GM21576 (cell line): ENCODE measurements at regions not wholly inside any gene's neighbourhood (a gene's known extent, or its start where the extent isn't known, plus 50 kb on each side); places are given as distances from the start of the nearest gene placed in this dataset.

Experiments
- ATAC-seq: cut with Tn5 transposase; IDR thresholded peaks from one replicate; pipeline ENCODE4 v1.9.1; 2021; ENCODE audit warnings: mild to moderate bottlenecking, moderate library complexity; ENCODE audit not compliant: unreplicated experiment

DNA sequence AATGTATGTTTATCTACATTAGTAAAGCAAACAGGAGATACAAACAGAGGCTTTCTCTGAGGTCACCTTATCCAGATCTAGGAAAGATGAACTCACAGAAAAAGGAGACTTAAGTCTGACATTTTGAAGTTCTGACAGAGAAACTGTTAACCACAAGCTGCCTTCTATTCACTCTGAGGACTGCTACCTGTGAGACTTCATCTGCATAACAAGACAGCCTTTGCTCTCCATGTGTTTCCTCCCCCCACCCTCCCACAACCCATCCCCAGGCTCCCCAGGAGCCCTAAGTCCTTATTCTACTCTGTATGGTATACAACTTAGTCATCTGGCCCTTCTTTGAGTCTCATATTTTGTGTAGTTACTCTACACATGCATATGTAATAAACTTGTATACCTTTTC lies 699.0 kb downstream of the FGF9 start:
- ATAC-seq = no peak

DNA sequence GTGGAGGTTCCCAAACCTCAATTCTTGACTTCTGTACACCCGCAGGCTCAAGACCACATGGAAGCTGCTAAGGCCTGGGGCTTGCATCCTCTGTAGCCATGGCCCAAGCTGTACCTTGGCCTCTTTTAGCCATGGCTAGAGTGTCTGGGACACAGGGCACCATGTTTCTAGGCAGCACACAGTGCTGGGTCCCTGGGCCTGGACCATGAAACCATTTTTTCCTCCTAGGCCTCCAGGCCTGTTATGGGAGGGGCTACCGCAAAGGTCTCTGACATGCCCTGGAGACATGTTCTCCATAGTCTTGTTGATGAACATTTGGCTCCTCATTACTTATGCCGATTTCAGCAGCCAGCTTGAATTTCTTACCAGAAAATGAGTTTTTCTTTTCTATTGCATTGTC lies 701.4 kb downstream of the FGF9 start:
- ATAC-seq = no peak

- no peak for ATAC-seq
These were observed 704.3 kb downstream of the FGF9 start for GRCh38 chr13:22375151-22375550.

GRCh38 chr13:22387899-22388298 lies 717.0 kb downstream of the FGF9 start:
- no peak for ATAC-seq

GRCh38 chr13:22399801-22400420 lies 729.0 kb downstream of the FGF9 start:
- no peak for ATAC-seq

DNA sequence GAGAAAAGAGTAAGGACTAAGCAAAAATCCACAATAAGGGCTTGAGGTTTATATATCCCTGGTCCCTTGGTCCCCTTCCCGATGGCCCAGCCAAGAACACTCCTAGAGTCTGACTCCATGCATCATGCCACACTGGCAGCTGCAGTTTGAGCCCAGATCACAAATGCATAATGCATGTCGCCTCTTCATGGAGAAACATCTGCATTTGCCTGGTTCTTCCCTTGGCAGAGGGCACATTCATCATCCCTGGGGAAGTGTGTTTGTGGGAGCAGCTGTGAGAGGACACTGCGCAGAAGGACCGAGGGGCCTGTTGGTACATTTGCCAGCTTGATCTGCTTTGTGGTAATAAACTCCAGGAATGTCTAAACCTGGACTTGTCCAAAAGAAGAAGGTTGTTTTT lies 731.8 kb downstream of the FGF9 start:
- ATAC-seq = no peak

DNA sequence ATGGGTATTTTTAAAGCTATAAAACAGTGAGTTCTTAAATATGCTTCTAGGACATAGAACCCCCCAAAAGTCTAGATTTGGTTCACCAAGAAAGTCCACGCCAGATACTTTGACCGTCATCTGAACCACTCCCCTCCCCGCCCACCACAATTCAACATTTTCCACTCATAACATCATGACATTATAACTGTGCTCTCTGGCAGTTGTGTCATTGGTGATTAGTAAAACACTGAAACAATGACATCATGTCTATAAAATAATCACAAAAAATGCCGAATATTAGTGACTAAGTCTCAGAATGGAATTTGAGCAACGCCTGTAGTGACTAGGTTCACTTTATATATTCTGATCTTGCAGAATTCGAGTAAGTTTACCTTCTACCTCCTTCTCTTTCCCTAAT lies 732.3 kb downstream of the FGF9 start:
- no peak for ATAC-seq

GRCh38 chr13:22405891-22406290 lies 735.0 kb downstream of the FGF9 start:
- no peak for ATAC-seq

- ATAC-seq = no peak
These were observed 741.6 kb downstream of the FGF9 start for GRCh38 chr13:22412452-22412851.

- ATAC-seq = no peak
These were observed 751.1 kb downstream of the FGF9 start for GRCh38 chr13:22422023-22422422.

DNA sequence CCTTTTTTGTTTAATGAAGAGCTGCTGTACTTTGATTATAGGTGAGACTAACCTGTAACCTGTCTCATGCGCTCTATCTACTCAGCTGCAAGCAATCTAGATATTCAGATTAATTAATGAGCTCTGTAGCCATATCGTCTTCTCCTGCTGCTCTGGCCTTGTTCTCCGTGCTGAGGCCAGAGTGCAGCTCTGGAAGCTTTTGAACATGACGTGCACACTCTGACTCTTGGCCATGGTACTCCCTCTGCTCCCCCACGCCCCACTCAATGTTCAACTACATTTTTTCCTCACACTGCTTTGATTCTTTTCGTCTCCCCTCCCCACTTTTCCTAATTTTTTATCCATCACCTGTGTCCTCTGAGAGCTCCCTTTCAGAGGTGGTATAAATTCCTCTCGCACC lies 751.8 kb downstream of the FGF9 start:
- no peak for ATAC-seq

DNA sequence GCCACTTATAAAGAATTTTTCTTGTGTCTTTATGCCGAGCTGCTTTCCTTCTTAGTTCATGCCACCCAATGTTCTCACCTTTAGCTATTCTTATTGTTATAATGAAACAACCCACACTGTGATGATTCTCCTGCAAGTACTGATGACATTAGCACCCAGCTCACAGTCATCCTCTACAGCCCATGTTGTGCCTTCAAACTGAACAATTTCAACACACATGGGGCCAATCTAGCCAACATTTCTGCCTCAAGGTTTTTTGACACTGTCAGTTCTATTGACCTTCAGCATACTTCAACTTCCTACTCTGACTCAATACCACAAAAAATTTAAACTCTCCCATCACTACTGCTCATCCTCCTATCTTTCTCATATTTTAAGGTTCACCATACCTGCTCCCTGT lies 752.4 kb downstream of the FGF9 start:
- ATAC-seq = no peak

- no peak for ATAC-seq
These were observed 754.2 kb downstream of the FGF9 start for GRCh38 chr13:22425087-22425486.

DNA sequence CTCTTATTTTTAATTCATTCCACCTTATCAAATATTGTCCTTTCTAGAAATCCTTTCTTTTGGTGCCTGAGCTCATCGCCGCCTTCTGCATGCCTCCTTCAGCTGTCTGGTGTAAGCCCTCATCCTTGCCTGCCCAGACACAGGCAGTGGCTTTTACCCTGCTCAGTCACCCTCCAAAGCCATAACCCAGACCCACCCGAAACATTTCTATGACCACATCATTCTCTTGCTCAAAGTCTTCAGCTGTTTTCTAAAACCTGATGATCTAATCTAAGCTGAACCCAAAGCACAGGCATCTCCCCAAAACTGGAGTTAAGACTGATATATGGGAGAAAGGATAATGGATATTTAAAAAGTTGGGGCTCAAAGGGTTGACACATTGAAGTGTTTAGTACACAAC lies 753.7 kb upstream of the SGCG start:
- no peak for ATAC-seq

DNA sequence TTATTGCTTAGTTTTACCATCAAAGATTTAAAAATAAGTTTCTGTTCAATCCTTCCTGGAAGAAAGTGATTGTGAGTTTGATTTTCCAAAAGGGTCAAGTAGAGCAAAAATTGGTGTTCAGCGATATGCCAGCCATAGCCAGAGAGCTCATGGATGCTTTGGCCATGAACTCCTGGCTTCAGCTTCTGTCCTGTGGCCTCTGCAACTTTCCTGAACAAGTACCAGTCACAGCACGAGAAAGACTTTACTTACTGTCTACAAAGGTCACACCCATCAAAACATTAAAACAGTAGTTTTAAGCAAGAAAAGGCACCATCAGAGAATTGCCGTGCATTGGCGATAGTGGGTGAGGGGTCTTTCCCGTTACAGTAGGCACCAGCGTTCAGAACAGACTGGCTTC lies 753.0 kb upstream of the SGCG start:
- no peak for ATAC-seq

DNA sequence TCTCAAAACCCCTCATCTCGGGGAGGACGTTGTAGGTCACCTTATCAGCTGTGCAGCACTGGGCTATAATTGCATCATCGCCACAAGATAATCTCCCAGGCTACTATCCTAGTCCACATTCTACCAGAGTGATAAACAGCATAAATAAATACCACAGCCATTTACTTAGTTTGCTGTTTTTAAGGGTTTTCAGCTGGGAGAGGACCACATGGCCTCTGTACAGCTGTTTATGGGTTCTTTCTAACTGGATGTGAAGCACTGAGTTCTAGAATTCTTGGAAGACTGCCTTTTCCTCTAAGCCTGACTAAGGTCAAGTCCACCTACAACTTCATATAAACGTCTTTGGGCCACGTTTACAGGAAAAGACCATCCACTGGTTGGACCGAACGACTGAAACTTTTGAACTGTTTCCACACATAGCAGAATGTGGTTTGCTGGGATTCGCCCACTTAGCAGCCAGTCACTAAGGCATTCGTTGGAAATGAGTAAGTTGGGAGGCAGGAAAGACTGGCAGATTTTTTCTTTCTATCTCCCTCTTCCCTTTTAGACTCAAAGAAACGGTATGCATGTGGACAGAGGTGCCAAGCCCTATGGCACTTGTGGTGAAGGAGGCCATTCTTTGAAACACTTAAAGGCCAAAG lies 752.5 kb upstream of the SGCG start:
- ATAC-seq = no peak

GRCh38 chr13:22432690-22433089 lies 748.1 kb upstream of the SGCG start:
- no peak for ATAC-seq

GRCh38 chr13:22447132-22447886 lies 733.5 kb upstream of the SGCG start:
- no peak for ATAC-seq

- ATAC-seq = no peak
These were observed 731.5 kb upstream of the SGCG start for GRCh38 chr13:22449251-22449650.

- ATAC-seq = no peak
These were observed 729.4 kb upstream of the SGCG start for GRCh38 chr13:22451327-22451741.

- ATAC-seq = no peak
These were observed 726.2 kb upstream of the SGCG start for GRCh38 chr13:22454586-22454985.

DNA sequence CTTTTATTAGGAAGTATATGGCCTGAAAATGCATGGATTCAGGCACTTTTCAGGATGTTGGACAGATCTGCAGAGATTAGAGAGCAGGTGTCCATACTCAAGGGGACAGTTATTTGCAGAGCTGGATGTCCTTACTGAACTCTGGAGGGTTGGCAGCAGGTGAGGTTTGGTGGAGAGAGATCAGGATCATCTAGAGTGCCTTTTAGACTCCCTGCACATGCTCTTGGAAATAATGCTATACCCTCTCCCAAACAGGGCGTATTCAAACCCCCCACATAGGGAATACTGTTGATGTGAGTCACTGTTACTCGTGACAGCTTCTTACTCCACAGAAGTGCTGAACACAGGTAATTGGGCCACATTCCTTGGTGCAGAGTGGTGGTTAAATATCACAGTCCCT lies 725.7 kb upstream of the SGCG start:
- ATAC-seq = no peak
